Trophoblast cell (in vitro differentiated cells and primary cell): ENCODE measurements at regions not wholly inside any gene's neighbourhood (a gene's known extent, or its start where the extent isn't known, plus 50 kb on each side); places are given as distances from the start of the nearest gene placed in this dataset.

Source experiments
- DNase-seq, 2 donors: peaks; one replicate each; pipeline ENCODE4 v3.0.0-alpha.2; 2016
- H2AFZ ChIP-seq: 2 replicates; pipeline ENCODE4 v1.6.1; 2013; ENCODE audit warnings: low read length, moderate library complexity, mild to moderate bottlenecking; ENCODE audit not compliant: insufficient read depth, poor library complexity
- H2AK5ac ChIP-seq: 2 replicates; pipeline ENCODE4 v1.6.1; 2013; ENCODE audit warnings: mild to moderate bottlenecking, low read length
- H2BK120ac ChIP-seq: 2 replicates; pipeline ENCODE4 v1.6.1; 2013; ENCODE audit warnings: low read length, mild to moderate bottlenecking, moderate library complexity; ENCODE audit not compliant: insufficient read depth, poor library complexity
- H2BK12ac ChIP-seq: 2 replicates; pipeline ENCODE4 v1.6.1; 2013; ENCODE audit warnings: mild to moderate bottlenecking, low read length, moderate library complexity
- H2BK5ac ChIP-seq: 2 replicates; pipeline ENCODE4 v1.6.1; 2013; ENCODE audit warnings: low read length, low read depth, moderate library complexity, mild to moderate bottlenecking; ENCODE audit not compliant: poor library complexity
- H3K14ac ChIP-seq: 2 replicates; pipeline ENCODE4 v1.6.1; 2013; ENCODE audit warnings: mild to moderate bottlenecking, low read length
- H3K18ac ChIP-seq: 2 replicates; pipeline ENCODE4 v1.6.1; 2013; ENCODE audit warnings: mild to moderate bottlenecking, low read length
- H3K23ac ChIP-seq: 2 replicates; pipeline ENCODE4 v1.6.1; 2013; ENCODE audit warnings: low read length
- H3K27ac ChIP-seq: 2 replicates; pipeline ENCODE4 v1.5.1; 2013; ENCODE audit warnings: low read depth, mild to moderate bottlenecking, inconsistent platforms, low read length, moderate library complexity
- H3K27me3 ChIP-seq: 2 replicates; pipeline ENCODE4 v1.6.1; 2013; ENCODE audit warnings: inconsistent platforms, mild to moderate bottlenecking, low read length, moderate library complexity; ENCODE audit not compliant: insufficient read depth
- H3K36me3 ChIP-seq, 2 experiments: 1 replicate in 1 of 2; 2 replicates in 1 of 2; pipeline ENCODE4 v1.6.1; 2013; ENCODE audit warnings: low read length in 2 of 2, mild to moderate bottlenecking in 2 of 2, moderate library complexity in 1 of 2; ENCODE audit not compliant: insufficient read depth in 2 of 2, control insufficient read depth in 1 of 2
- H3K4ac ChIP-seq: 2 replicates; pipeline ENCODE4 v1.6.1; 2013; ENCODE audit warnings: low read depth, mild to moderate bottlenecking, low read length, moderate library complexity
- H3K4me1 ChIP-seq, 2 experiments: 1 replicate in 1 of 2; 2 replicates in 1 of 2; pipeline ENCODE4 v1.6.1; 2013; ENCODE audit warnings: low read length in 2 of 2, mild to moderate bottlenecking in 2 of 2, moderate library complexity in 1 of 2; ENCODE audit not compliant: insufficient read depth in 2 of 2, control insufficient read depth in 1 of 2
- H3K4me2 ChIP-seq: 2 replicates; pipeline ENCODE4 v1.6.1; 2013; ENCODE audit warnings: inconsistent platforms, mild to moderate bottlenecking, low read length, moderate library complexity
- H3K4me3 ChIP-seq: 2 replicates; pipeline ENCODE4 v1.5.1; 2013; ENCODE audit warnings: mild to moderate bottlenecking, low read depth, low read length, inconsistent platforms
- H3K79me1 ChIP-seq: one replicate; pipeline ENCODE4 v1.6.1; 2013; ENCODE audit warnings: low read length
- H3K79me2 ChIP-seq: 2 replicates; pipeline ENCODE4 v1.6.1; 2013; ENCODE audit warnings: low read length, mild to moderate bottlenecking; ENCODE audit not compliant: control insufficient read depth, insufficient read depth, poor library complexity
- H3K9ac ChIP-seq: 2 replicates; pipeline ENCODE4 v1.6.1; 2013; ENCODE audit warnings: mild to moderate bottlenecking, low read length
- H3K9me3 ChIP-seq: 2 replicates; pipeline ENCODE4 v1.6.1; 2013; ENCODE audit warnings: low read depth, mild to moderate bottlenecking, control low read depth, inconsistent platforms, low read length; ENCODE audit not compliant: insufficient read depth
- H4K12ac ChIP-seq: 2 replicates; pipeline ENCODE4 v1.6.1; 2013; ENCODE audit warnings: low read depth, mild to moderate bottlenecking, low read length, moderate library complexity
- H4K8ac ChIP-seq: 2 replicates; pipeline ENCODE4 v1.6.1; 2013; ENCODE audit warnings: low read depth, mild to moderate bottlenecking, low read length, moderate library complexity
- H4K91ac ChIP-seq: one replicate; pipeline ENCODE4 v1.6.1; 2013; ENCODE audit warnings: low read depth, mild to moderate bottlenecking, low read length, moderate library complexity
- WGBS: extraction: QIAGEN DNeasy Blood & Tissue Kit; methylation state at CpG from one replicate; pipeline ENCODE4 v1.1.7; 2013; ENCODE audit warnings: missing lambda C conversion rate; ENCODE audit not compliant: insufficient read length, insufficient coverage; ENCODE audit errors: extremely low coverage; 5-methylcytosine and 5-hydroxymethylcytosine counted together

- no peak overlapping the region for H4K8ac ChIP-seq
- no peak overlapping the region for H3K4me2 ChIP-seq
- H2AK5ac ChIP-seq: no peak overlapping the region
- H3K9ac ChIP-seq: no peak overlapping the region
- no peak overlapping the region for H3K18ac ChIP-seq
- DNase-seq: no peak
- no peak overlapping the region for H3K27ac ChIP-seq
- H3K4me3 ChIP-seq: no peak overlapping the region
- no peaks in the 10 kb centered on the region for H3K79me1 ChIP-seq
- no peak overlapping the region for H3K4ac ChIP-seq
- peaks cover 4 to 5% of the 10 kb centered on the region in 2 experiments for H3K4me1 ChIP-seq
- no CpG with 5 or more reads among the region's 5 CpGs for WGBS
- no peak overlapping the region for H2AFZ ChIP-seq
- no peak overlapping the region for H3K14ac ChIP-seq
- H3K23ac ChIP-seq: no peak overlapping the region
- H4K91ac ChIP-seq: no peak overlapping the region
- H3K27me3 ChIP-seq: no peaks in the 10 kb centered on the region
- no peak overlapping the region for H2BK120ac ChIP-seq
- no peaks in the 10 kb centered on the region for H3K36me3 ChIP-seq
- H4K12ac ChIP-seq: no peak overlapping the region
- H2BK12ac ChIP-seq: no peak overlapping the region
- no peaks in the 10 kb centered on the region for H3K79me2 ChIP-seq
- H3K9me3 ChIP-seq: peaks cover 3% of the 10 kb centered on the region
- H2BK5ac ChIP-seq: no peak overlapping the region
These were observed 174.3 kb downstream of the SCP2D1 start for GRCh38 chr20:18987781-18988360.

DNA sequence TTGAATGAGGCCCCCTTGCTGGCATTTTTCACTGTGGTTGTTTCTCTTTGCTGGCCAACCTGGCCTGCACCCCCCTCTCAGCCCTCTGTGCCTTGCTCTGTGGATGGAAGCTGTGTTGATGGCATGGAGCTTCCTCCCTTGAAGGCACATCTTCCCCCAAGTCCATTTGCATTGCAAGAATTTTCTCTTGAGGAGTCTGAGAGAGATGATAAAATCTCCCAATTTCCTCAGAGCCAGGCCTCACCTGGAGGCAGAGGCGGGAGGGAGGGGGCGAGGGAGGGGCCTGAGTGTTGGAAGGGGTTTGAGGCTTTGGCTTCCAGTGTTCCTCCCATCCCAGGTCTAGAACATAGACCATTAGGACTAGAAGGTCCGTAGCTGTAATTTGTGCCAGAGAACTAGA lies 175.1 kb downstream of the SCP2D1 start:
- Histone ChIP-seq H3K36me3 (no peaks in the 10 kb centered on the region), H2AFZ (no peak overlapping the region), H4K12ac (no peak overlapping the region), H2BK12ac (no peak overlapping the region), H4K91ac (no peak overlapping the region), H3K27me3 (no peaks in the 10 kb centered on the region), H3K79me1 (no peaks in the 10 kb centered on the region), H3K4me3 (no peak overlapping the region), H3K9ac (no peak overlapping the region), H2AK5ac (no peak overlapping the region), H3K14ac (no peak overlapping the region), H4K8ac (no peak overlapping the region), H3K4ac (no peak overlapping the region), H3K4me1 (peaks cover 4 to 5% of the 10 kb centered on the region in 2 experiments), H2BK5ac (no peak overlapping the region), H3K23ac (no peak overlapping the region), H3K4me2 (no peak overlapping the region), H3K27ac (no peak overlapping the region), H2BK120ac (no peak overlapping the region), H3K9me3 (peaks cover 5% of the 10 kb centered on the region), H3K79me2 (no peaks in the 10 kb centered on the region), H3K18ac (no peak overlapping the region)
- DNase-seq: no peak
- WGBS: no CpG with 5 or more reads among the region's 3 CpGs

- H2AFZ ChIP-seq: no peak overlapping the region
- no peaks in the 10 kb centered on the region for H3K27me3 ChIP-seq
- H3K4ac ChIP-seq: no peak overlapping the region
- H3K9ac ChIP-seq: no peak overlapping the region
- H3K36me3 ChIP-seq: no peaks in the 10 kb centered on the region
- H2AK5ac ChIP-seq: no peak overlapping the region
- no peak overlapping the region for H4K12ac ChIP-seq
- H3K4me3 ChIP-seq: no peak overlapping the region
- H4K91ac ChIP-seq: no peak overlapping the region
- H3K27ac ChIP-seq: no peak overlapping the region
- no peak overlapping the region for H2BK12ac ChIP-seq
- peaks cover 4% of the 10 kb centered on the region in 2 experiments for H3K4me1 ChIP-seq
- no peak overlapping the region for H3K14ac ChIP-seq
- no CpG with 5 or more reads among the region's 10 CpGs for WGBS
- no peak for DNase-seq
- no peak overlapping the region for H3K4me2 ChIP-seq
- no peak overlapping the region for H4K8ac ChIP-seq
- no peak overlapping the region for H2BK5ac ChIP-seq
- H3K9me3 ChIP-seq: peaks cover 9% of the 10 kb centered on the region
- H3K23ac ChIP-seq: no peak overlapping the region
- H3K79me2 ChIP-seq: no peaks in the 10 kb centered on the region
- H3K79me1 ChIP-seq: no peaks in the 10 kb centered on the region
- no peak overlapping the region for H3K18ac ChIP-seq
- H2BK120ac ChIP-seq: no peak overlapping the region
These were observed 176.3 kb downstream of the SCP2D1 start for GRCh38 chr20:18989736-18990474.

DNA sequence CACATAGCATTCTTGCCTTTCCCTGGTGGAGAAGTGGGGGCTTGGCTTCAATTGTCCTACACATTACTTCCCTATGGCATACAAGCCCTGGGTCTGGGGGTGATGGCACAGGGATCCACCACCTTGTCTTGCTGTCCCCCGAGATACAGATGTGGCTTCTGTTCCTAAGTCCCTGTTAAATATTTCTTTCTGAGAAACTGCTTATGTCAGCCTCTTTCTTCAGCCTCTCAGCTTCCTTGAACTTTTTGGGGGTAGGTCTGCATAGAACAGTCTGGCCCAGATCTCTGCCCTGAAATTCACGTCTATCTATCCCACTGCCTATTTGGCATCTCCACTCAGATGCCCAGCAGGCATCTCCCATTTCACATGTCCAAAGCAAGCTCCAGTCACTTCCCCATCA lies 177.4 kb downstream of the SCP2D1 start:
- Histone ChIP-seq H3K4me2 (no peak overlapping the region), H4K91ac (no peak overlapping the region), H3K36me3 (no peaks in the 10 kb centered on the region), H3K27me3 (no peaks in the 10 kb centered on the region), H4K12ac (no peak overlapping the region), H2AK5ac (no peak overlapping the region), H3K79me1 (no peaks in the 10 kb centered on the region), H2BK12ac (no peak overlapping the region), H3K9ac (no peak overlapping the region), H4K8ac (no peak overlapping the region), H3K9me3 (peaks cover 9% of the 10 kb centered on the region), H3K4ac (no peak overlapping the region), H3K23ac (no peak overlapping the region), H3K4me3 (no peak overlapping the region), H3K79me2 (no peaks in the 10 kb centered on the region), H3K18ac (no peak overlapping the region), H2BK120ac (no peak overlapping the region), H2AFZ (no peak overlapping the region), H3K27ac (no peak overlapping the region), H3K4me1 (peaks cover 4% of the 10 kb centered on the region in 2 experiments), H2BK5ac (no peak overlapping the region), H3K14ac (no peak overlapping the region)
- no CpG with 5 or more reads among the region's 2 CpGs for WGBS
- DNase-seq: no peak
